HepG2 (cell line): ENCODE measurements at regions not wholly inside any gene's neighbourhood (a gene's known extent, or its start where the extent isn't known, plus 50 kb on each side); places are given as distances from the start of the nearest gene placed in this dataset.

ENCODE experiments used
- ATAC-seq: fragments of 200-7000 bp; cut with Tn5 transposase; 3 replicates; pipeline ENCODE4 v1.9.1; 2020; ENCODE audit warnings: mild to moderate bottlenecking, moderate library complexity
- BruUV-seq: library from RNA; stranded (reverse); fragments of 400-500 nt; replicated peaks from 2 replicates; lab custom pipeline; 2021; lab: Mats Ljungman, UMichigan
- CTCF ChIA-PET: fragments of 300-600 bp; formaldehyde crosslinking; extraction: SDS; loops from one replicate; lab custom pipeline; 2021; ENCODE audit warnings: low total read pairs, inconsistent platforms, low intra/inter-chr PET ratio; lab: Yijun Ruan, JAX
- POLR2A ChIA-PET: fragments of 350-600 bp; sonication (Branson Sonifier 250); formaldehyde crosslinking; loops from one replicate; lab custom pipeline; 2020; ENCODE audit warnings: antibody characterized with exemption, inconsistent platforms; lab: Yijun Ruan, JAX
- DNase-seq: peaks from one replicate; pipeline ENCODE4 v3.0.0-alpha.2; 2015; ENCODE audit warnings: low spot score
- FAIRE-seq: peaks from 3 replicates; lab custom pipeline; 2011; peaks lifted over from hg19 to GRCh38; lab: Jason Lieb, UNC
- H2AFZ ChIP-seq: one replicate; pipeline ENCODE4 v1.6.1; 2011; ENCODE audit warnings: low read length, inconsistent platforms
- H3K27ac ChIP-seq: fragments of 300-600 bp; 3 replicates; pipeline ENCODE4 v1.8.0; 2011; ENCODE audit warnings: mixed run types, mild to moderate bottlenecking, mixed read lengths, low read length, inconsistent platforms; ENCODE audit not compliant: insufficient read depth; ENCODE audit errors: extremely low read length
- H3K27me3 ChIP-seq, 2 experiments: fragments of 200-600 bp in 1 of 2; 2 replicates in 1 of 2; 3 replicates in 1 of 2; pipeline versions ENCODE4 v1.6.0 to v1.8.0; 2011; ENCODE audit warnings: low read length in 2 of 2, mild to moderate bottlenecking in 2 of 2, moderate library complexity in 2 of 2, inconsistent platforms in 1 of 2; ENCODE audit not compliant: insufficient read depth in 2 of 2, control insufficient read depth in 1 of 2
- H3K36me3 ChIP-seq, 2 experiments: fragments of 200-600 bp in 1 of 2; replicated peaks in 1 of 2; 2 replicates in 1 of 2; 3 replicates in 1 of 2; pipeline versions ENCODE4 v1.5.1 to v1.8.0; 2011; ENCODE audit warnings: low read length in 2 of 2, inconsistent platforms in 1 of 2; ENCODE audit not compliant: insufficient read depth in 2 of 2, control insufficient read depth in 1 of 2
- H3K4me1 ChIP-seq: 2 replicates; pipeline ENCODE4 v1.5.1; 2012; ENCODE audit warnings: low read length, inconsistent platforms; ENCODE audit not compliant: insufficient read depth
- H3K4me2 ChIP-seq: 2 replicates; pipeline ENCODE4 v1.6.0; 2011; ENCODE audit warnings: low read depth, low read length, inconsistent platforms
- H3K4me3 ChIP-seq, 3 experiments: fragments of 200-600 bp in 1 of 3; sonication (generic), shearing (Covaris generic) in 1 of 3; replicated peaks in 1 of 3; 2 replicates each; pipeline ENCODE4 v1.5.1; 2011 to 2016; ENCODE audit warnings: low read length in 3 of 3, inconsistent platforms in 2 of 3, low read depth in 2 of 3, mild to moderate bottlenecking in 2 of 3, control low read depth in 1 of 3, mixed read lengths in 1 of 3; ENCODE audit not compliant: insufficient read depth in 1 of 3
- H3K79me2 ChIP-seq: one replicate; pipeline ENCODE4 v1.6.1; 2011; ENCODE audit warnings: low read length, inconsistent platforms; ENCODE audit not compliant: insufficient read depth
- H3K9ac ChIP-seq: 2 replicates; pipeline ENCODE4 v1.6.0; 2011; ENCODE audit warnings: mild to moderate bottlenecking, low read depth, low read length, inconsistent platforms; ENCODE audit not compliant: insufficient read depth
- H3K9me3 ChIP-seq: 2 replicates; pipeline ENCODE4 v1.5.1; 2012; ENCODE audit warnings: mild to moderate bottlenecking, low read length
- H4K20me1 ChIP-seq: 2 replicates; pipeline ENCODE4 v1.6.0; 2011; ENCODE audit warnings: inconsistent platforms, mild to moderate bottlenecking, low read length, moderate library complexity; ENCODE audit not compliant: insufficient read depth
- BCLAF1 ChIP-seq: fragments of 450-650 bp; IDR thresholded peaks from 2 replicates; pipeline ENCODE4 v1.6.1; 2017; ENCODE audit warnings: mild to moderate bottlenecking
- DPF2 ChIP-seq: sonication (generic); formaldehyde crosslinking; IDR thresholded peaks from 2 replicates; pipeline ENCODE4 v1.4.0; 2020; ENCODE audit warnings: mild to moderate bottlenecking, low read depth, missing genetic modification reagents, borderline replicate concordance
- EP300 ChIP-seq, 3 experiments: sonication (generic) in 1 of 3; formaldehyde crosslinking in 1 of 3; IDR thresholded peaks; 2 replicates each; pipeline versions ENCODE4 v1.5.1 to v1.6.1; 2011 to 2020; ENCODE audit warnings: low read depth in 2 of 3, low read length in 2 of 3, borderline replicate concordance in 1 of 3, improper control_type of control experiment in 1 of 3, mild to moderate bottlenecking in 1 of 3, missing genetic modification reagents in 1 of 3, moderate library complexity in 1 of 3
- NFYC ChIP-seq: IDR thresholded peaks from 2 replicates; pipeline ENCODE4 v1.6.1; 2016; ENCODE audit warnings: missing genetic modification reagents, missing compliant biosample characterization
- SSRP1 ChIP-seq: IDR thresholded peaks from 2 replicates; pipeline ENCODE4 v1.6.1; 2016; ENCODE audit warnings: control low read depth
- TAF1 ChIP-seq: sonication (generic); formaldehyde crosslinking; IDR thresholded peaks from 2 replicates; pipeline ENCODE4 v1.4.0; 2020; ENCODE audit warnings: missing genetic modification reagents
- ZNF564 ChIP-seq: sonication (generic); formaldehyde crosslinking; IDR thresholded peaks from 2 replicates; pipeline ENCODE4 v1.8.1; 2023; ENCODE audit warnings: mild to moderate bottlenecking, missing genetic modification reagents
- WGBS: methylation state at CpG from one replicate; pipeline ENCODE4 v1.1.6; 2017; ENCODE audit warnings: low lambda C conversion rate; 5-methylcytosine and 5-hydroxymethylcytosine counted together
- in situ Hi-C: cut with HindIII; loops from 2 replicates; pipeline ENCODE4 v1.10.0; 2017; ENCODE audit warnings: low pct_unique_long_range_greater_than_20kb; ENCODE audit not compliant: extremely low pct_ligation_motif_present
- intact Hi-C: fragments of 100-400 bp; cut with micrococcal nuclease; formaldehyde crosslinking; loops from one replicate; pipeline ENCODE4 v1.10.0; 2022; ENCODE audit not compliant: unreplicated experiment
- TF ChIP-seq, protein P1 (sequence below): fragments of 450-650 bp; IDR thresholded peaks from 2 replicates; pipeline ENCODE4 v1.6.1; 2017
- TF ChIP-seq, protein P2 (sequence below): sonication (generic); formaldehyde crosslinking; IDR thresholded peaks from 2 replicates; pipeline ENCODE4 v1.5.0; 2020; ENCODE audit warnings: missing genetic modification reagents

- in situ Hi-C loops: no loop called here
These were observed 148.1 kb downstream of the ADSS2 start for GRCh38 chr1:244303610-244303969.

More at GRCh38 chr1:244303610-244303969, 148.1 kb downstream of the ADSS2 start:
- no peaks in the 10 kb centered on the region for H3K9me3 ChIP-seq
- BruUV-seq: no TSS peak
- WGBS: 44% methylated on average over 5 of the region's 5 CpGs
- H3K36me3 ChIP-seq: no peaks in the 10 kb centered on the region
- H2AFZ ChIP-seq: no peak overlapping the region
- TF ChIP-seq NFYC (no peak), BCLAF1 (no peak), EP300 (IDR thresholded peaks at IDR 0.05; ENCODE audit: low read depth in 2 of 2, low read length in 2 of 2) (no peak), EP300 (CRISPR knock-in tag; IDR thresholded peaks at IDR 0.05; ENCODE audit: borderline replicate concordance) (no peak), DPF2 (CRISPR knock-in tag) (no peak), SSRP1 (no peak), TAF1 (CRISPR knock-in tag) (no peak), ZNF564 (CRISPR knock-in tag) (no peak)
- TF ChIP-seq, protein P1, sequence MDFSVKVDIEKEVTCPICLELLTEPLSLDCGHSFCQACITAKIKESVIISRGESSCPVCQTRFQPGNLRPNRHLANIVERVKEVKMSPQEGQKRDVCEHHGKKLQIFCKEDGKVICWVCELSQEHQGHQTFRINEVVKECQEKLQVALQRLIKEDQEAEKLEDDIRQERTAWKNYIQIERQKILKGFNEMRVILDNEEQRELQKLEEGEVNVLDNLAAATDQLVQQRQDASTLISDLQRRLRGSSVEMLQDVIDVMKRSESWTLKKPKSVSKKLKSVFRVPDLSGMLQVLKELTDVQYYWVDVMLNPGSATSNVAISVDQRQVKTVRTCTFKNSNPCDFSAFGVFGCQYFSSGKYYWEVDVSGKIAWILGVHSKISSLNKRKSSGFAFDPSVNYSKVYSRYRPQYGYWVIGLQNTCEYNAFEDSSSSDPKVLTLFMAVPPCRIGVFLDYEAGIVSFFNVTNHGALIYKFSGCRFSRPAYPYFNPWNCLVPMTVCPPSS: no peak
- TF ChIP-seq, protein P2, sequence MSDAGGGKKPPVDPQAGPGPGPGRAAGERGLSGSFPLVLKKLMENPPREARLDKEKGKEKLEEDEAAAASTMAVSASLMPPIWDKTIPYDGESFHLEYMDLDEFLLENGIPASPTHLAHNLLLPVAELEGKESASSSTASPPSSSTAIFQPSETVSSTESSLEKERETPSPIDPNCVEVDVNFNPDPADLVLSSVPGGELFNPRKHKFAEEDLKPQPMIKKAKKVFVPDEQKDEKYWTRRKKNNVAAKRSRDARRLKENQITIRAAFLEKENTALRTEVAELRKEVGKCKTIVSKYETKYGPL: no peak
- TF ChIP-seq, all 625 proteins: peak for 0
- CTCF ChIA-PET: no interaction called here
- FAIRE-seq (no peak), ATAC-seq (no peak), DNase-seq (no peak)
- Histone ChIP-seq H3K9ac (no peak overlapping the region), H3K4me3 (no peak overlapping the region), H3K79me2 (no peaks in the 10 kb centered on the region), H3K27ac (no peak overlapping the region), H4K20me1 (no peaks in the 10 kb centered on the region), H3K27me3 (peaks cover 0 to 8% of the 10 kb centered on the region in 2 experiments; a peak in 2 of 5 replicates), H3K4me2 (no peak overlapping the region), H3K4me1 (no peaks in the 10 kb centered on the region; the same call in 1 of the 2 replicates)
- intact Hi-C loops: no loop called here
- POLR2A ChIA-PET: no interaction called here
